Stimulated activated CD4-positive, alpha-beta T cell treated with anti-CD3 and anti-CD28 coated beads, Interleukin-1b, Interleukin-23, amount 100 ng/mL, for 24 hours (primary cell): ENCODE measurements at regions not wholly inside any gene's neighbourhood (a gene's known extent, or its start where the extent isn't known, plus 50 kb on each side); places are given as distances from the start of the nearest gene placed in this dataset.

Experiments used
- DNase-seq, 4 experiments: peaks; one replicate each; pipeline ENCODE4 v3.0.0-alpha.2; 2020; ENCODE audit warnings: low read depth in 4 of 4, low spot score in 1 of 4

- no peak for DNase-seq
Measured at GRCh38 chr11:112735470-112735869, 225.8 kb upstream of the NCAM1 start.

- DNase-seq: no peak
Measured at GRCh38 chr11:112744041-112744440, 217.2 kb upstream of the NCAM1 start.

- no peak for DNase-seq
Measured at GRCh38 chr11:112745973-112746372, 215.2 kb upstream of the NCAM1 start.

- DNase-seq: no peak
Measured at GRCh38 chr11:112748252-112748651, 213.0 kb upstream of the NCAM1 start.

- DNase-seq: no peak
Measured at GRCh38 chr11:112748713-112749543, 212.3 kb upstream of the NCAM1 start.

GRCh38 chr11:112751329-112751728 lies 209.9 kb upstream of the NCAM1 start:
- no peak for DNase-seq

GRCh38 chr11:112751772-112752171 lies 209.4 kb upstream of the NCAM1 start:
- no peak for DNase-seq

GRCh38 chr11:112752563-112752962 lies 208.7 kb upstream of the NCAM1 start:
- DNase-seq: no peak

- DNase-seq: no peak
Measured at GRCh38 chr11:112753706-112754105, 207.5 kb upstream of the NCAM1 start.

- DNase-seq: no peak
Measured at GRCh38 chr11:112759418-112759817, 201.8 kb upstream of the NCAM1 start.

GRCh38 chr11:112760396-112761059 lies 200.7 kb upstream of the NCAM1 start:
- no peak for DNase-seq

- no peak for DNase-seq
Measured at GRCh38 chr11:112761911-112762706, 199.1 kb upstream of the NCAM1 start.

GRCh38 chr11:112762707-112763090 lies 198.5 kb upstream of the NCAM1 start:
- DNase-seq: no peak

- no peak for DNase-seq
Measured at GRCh38 chr11:112765337-112765736, 195.9 kb upstream of the NCAM1 start.

- DNase-seq: no peak
Measured at GRCh38 chr11:112769170-112769569, 192.1 kb upstream of the NCAM1 start.

GRCh38 chr11:112769584-112769983 lies 191.6 kb upstream of the NCAM1 start:
- DNase-seq: no peak

- DNase-seq: no peak
Measured at GRCh38 chr11:112770033-112770432, 191.2 kb upstream of the NCAM1 start.

GRCh38 chr11:112770487-112770886 lies 190.7 kb upstream of the NCAM1 start:
- DNase-seq: no peak

GRCh38 chr11:112771851-112772250 lies 189.4 kb upstream of the NCAM1 start:
- DNase-seq: no peak

- no peak for DNase-seq
Measured at GRCh38 chr11:112773264-112773663, 188.0 kb upstream of the NCAM1 start.

- no peak for DNase-seq
Measured at GRCh38 chr11:112776834-112777233, 184.4 kb upstream of the NCAM1 start.

GRCh38 chr11:112777283-112777751 lies 183.9 kb upstream of the NCAM1 start:
- no peak for DNase-seq
